GM18519 (cell line): ENCODE measurements at regions not wholly inside any gene's neighbourhood (a gene's known extent, or its start where the extent isn't known, plus 50 kb on each side); places are given as distances from the start of the nearest gene placed in this dataset.

Source experiments
- ATAC-seq: cut with Tn5 transposase; IDR thresholded peaks from one replicate; pipeline ENCODE4 v1.9.1; 2021; ENCODE audit warnings: mild to moderate bottlenecking, moderate library complexity; ENCODE audit not compliant: unreplicated experiment, low FRiP score

- ATAC-seq: no peak
Measured at GRCh38 chr15:86018679-86019078, 61.0 kb upstream of the AGBL1 start.

- no peak for ATAC-seq
Measured at GRCh38 chr15:86021281-86022264, 58.1 kb upstream of the AGBL1 start.

GRCh38 chr15:86028961-86029360 is 50.7 kb upstream of the AGBL1 start:
- no peak for ATAC-seq
